SU-DHL-6 (cell line): ENCODE measurements at regions not wholly inside any gene's neighbourhood (a gene's known extent, or its start where the extent isn't known, plus 50 kb on each side); places are given as distances from the start of the nearest gene placed in this dataset.

Source experiments
- H2AFZ ChIP-seq: fragments of 200-600 bp; sonication (generic); 2 replicates; pipeline ENCODE4 v1.6.1; 2014; ENCODE audit warnings: low read depth, mild to moderate bottlenecking, moderate library complexity, mixed read lengths, antibody characterized with exemption, low read length; ENCODE audit not compliant: severe bottlenecking
- H3F3A ChIP-seq: fragments of 200-600 bp; shearing (Covaris generic); 2 replicates; pipeline ENCODE4 v1.6.0; 2016; ENCODE audit warnings: antibody characterized with exemption, mild to moderate bottlenecking; ENCODE audit not compliant: insufficient read depth
- H3K27ac ChIP-seq: fragments of 200-600 bp; sonication (generic); 2 replicates; pipeline ENCODE4 v1.5.1; 2016; ENCODE audit warnings: low read depth, mild to moderate bottlenecking, low read length, moderate library complexity, mixed read lengths
- H3K27me3 ChIP-seq: fragments of 200-600 bp; sonication (generic), shearing (Covaris generic); 2 replicates; pipeline ENCODE4 v1.6.0; 2014; ENCODE audit warnings: mild to moderate bottlenecking, low read length
- H3K36me3 ChIP-seq: fragments of 200-600 bp; sonication (generic); 2 replicates; pipeline ENCODE4 v1.6.1; 2014; ENCODE audit warnings: mild to moderate bottlenecking, low read length, mixed read lengths
- H3K4me2 ChIP-seq: fragments of 300-600, 200-600 bp; shearing (Covaris generic), sonication (generic); 2 replicates; pipeline ENCODE4 v1.6.0; 2014; ENCODE audit warnings: low read length, low read depth, mild to moderate bottlenecking; ENCODE audit not compliant: poor library complexity, severe bottlenecking
- H3K4me3 ChIP-seq: fragments of 200-600 bp; sonication (generic); 2 replicates; pipeline ENCODE4 v1.5.1; 2014; ENCODE audit warnings: antibody characterized with exemption, low read length, mild to moderate bottlenecking, mixed read lengths; ENCODE audit not compliant: insufficient read depth, poor library complexity, severe bottlenecking
- H3K79me2 ChIP-seq: fragments of 200-600 bp; sonication (generic); 2 replicates; pipeline ENCODE4 v1.6.1; 2014; ENCODE audit warnings: mild to moderate bottlenecking, low read length, moderate library complexity; ENCODE audit not compliant: insufficient read depth
- H3K9ac ChIP-seq: fragments of 200-600 bp; sonication (generic); 2 replicates; pipeline ENCODE4 v1.7.0; 2014; ENCODE audit warnings: mild to moderate bottlenecking, low read length
- H3K9me2 ChIP-seq: fragments of 200-600 bp; sonication (generic); replicated peaks from 2 replicates; pipeline ENCODE4 v1.6.1; 2014; ENCODE audit warnings: low read length; ENCODE audit not compliant: insufficient read depth
- H3K9me3 ChIP-seq: fragments of 200-600 bp; sonication (generic); 2 replicates; pipeline ENCODE4 v1.6.1; 2014; ENCODE audit warnings: low read length, mixed read lengths; ENCODE audit not compliant: insufficient read depth
- H4K20me1 ChIP-seq: fragments of 200-600 bp; sonication (generic); 2 replicates; pipeline ENCODE4 v1.6.1; 2014; ENCODE audit warnings: low read depth, mild to moderate bottlenecking, antibody characterized with exemption, low read length, moderate library complexity, mixed read lengths
- EZH2phosphoT487 ChIP-seq: fragments of 200-600 bp; sonication (generic), shearing (Covaris generic); conservative IDR thresholded peaks from 2 replicates; pipeline ENCODE4 v1.6.1; 2018; ENCODE audit warnings: mild to moderate bottlenecking, antibody characterized with exemption, low read length, moderate library complexity, mixed read lengths
- TF ChIP-seq, protein P1 (sequence below): fragments of 200-600 bp; sonication (generic); IDR thresholded peaks from one replicate; pipeline ENCODE4 v1.5.1; 2017; ENCODE audit warnings: antibody characterized with exemption, mild to moderate bottlenecking, low read length, moderate library complexity; ENCODE audit not compliant: insufficient read depth, poor library complexity, severe bottlenecking

DNA sequence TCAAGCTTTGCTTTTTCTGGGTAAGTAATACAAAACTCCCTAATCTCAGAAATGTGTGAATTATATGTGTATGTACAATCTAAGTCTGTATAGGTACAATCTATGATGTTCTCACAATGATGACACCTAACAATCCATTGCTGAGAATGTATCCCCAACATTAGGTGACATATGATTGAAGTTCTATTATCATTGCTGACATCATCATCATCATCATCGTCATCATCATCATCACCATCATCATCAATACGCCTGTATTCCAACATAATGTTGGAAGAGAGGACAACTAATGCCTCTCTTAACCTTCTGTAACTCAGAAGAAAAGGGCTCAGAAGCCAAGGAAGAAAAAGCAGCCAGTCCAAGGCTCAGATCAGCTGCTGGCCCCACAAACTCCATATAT is 84.2 kb upstream of the FBXO11 start:
- TF ChIP-seq, protein P1, sequence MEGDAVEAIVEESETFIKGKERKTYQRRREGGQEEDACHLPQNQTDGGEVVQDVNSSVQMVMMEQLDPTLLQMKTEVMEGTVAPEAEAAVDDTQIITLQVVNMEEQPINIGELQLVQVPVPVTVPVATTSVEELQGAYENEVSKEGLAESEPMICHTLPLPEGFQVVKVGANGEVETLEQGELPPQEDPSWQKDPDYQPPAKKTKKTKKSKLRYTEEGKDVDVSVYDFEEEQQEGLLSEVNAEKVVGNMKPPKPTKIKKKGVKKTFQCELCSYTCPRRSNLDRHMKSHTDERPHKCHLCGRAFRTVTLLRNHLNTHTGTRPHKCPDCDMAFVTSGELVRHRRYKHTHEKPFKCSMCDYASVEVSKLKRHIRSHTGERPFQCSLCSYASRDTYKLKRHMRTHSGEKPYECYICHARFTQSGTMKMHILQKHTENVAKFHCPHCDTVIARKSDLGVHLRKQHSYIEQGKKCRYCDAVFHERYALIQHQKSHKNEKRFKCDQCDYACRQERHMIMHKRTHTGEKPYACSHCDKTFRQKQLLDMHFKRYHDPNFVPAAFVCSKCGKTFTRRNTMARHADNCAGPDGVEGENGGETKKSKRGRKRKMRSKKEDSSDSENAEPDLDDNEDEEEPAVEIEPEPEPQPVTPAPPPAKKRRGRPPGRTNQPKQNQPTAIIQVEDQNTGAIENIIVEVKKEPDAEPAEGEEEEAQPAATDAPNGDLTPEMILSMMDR, result no peak
- TF ChIP-seq EZH2phosphoT487, result no peak

DNA sequence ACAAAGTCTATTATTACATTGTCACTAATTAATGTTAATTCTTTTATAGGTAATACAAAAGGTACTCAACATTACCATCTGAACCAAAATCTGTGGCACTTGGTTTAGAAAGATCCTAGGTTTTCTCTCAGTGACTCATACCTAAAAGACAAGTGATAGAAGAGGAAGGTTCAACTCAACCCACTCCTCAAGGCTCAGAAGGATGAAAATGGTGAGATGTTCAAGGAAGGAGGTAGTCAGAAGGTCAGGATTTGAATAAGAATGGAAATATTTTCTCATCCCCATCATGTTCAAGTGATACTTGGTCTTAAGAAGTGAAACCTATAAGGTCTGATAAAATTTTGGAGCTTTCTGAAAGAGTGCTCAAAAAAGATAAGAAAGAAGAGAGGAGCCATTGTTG is 86.4 kb upstream of the FBXO11 start:
- Histone ChIP-seq H3K4me3 (no peak overlapping the region), H3K79me2 (no peaks in the 10 kb centered on the region), H4K20me1 (no peaks in the 10 kb centered on the region), H3K27ac (no peak overlapping the region), H3K9me3 (no peaks in the 10 kb centered on the region), H3K9ac (no peak overlapping the region), H3K36me3 (no peaks in the 10 kb centered on the region), H2AFZ (no peak overlapping the region), H3K27me3 (no peaks in the 10 kb centered on the region), H3K9me2 (no peaks in the 10 kb centered on the region), H3F3A (no peaks in the 10 kb centered on the region), H3K4me2 (no peak overlapping the region)
- TF ChIP-seq, protein P1, result no peak
- TF ChIP-seq EZH2phosphoT487, result no peak

More for the DNA sequence above, 84.2 kb upstream of the FBXO11 start:
- H2AFZ ChIP-seq, result no peak overlapping the region
- no peak overlapping the region for H3K4me2 ChIP-seq
- no peaks in the 10 kb centered on the region for H4K20me1 ChIP-seq
- no peaks in the 10 kb centered on the region for H3K79me2 ChIP-seq
- H3F3A ChIP-seq, result no peaks in the 10 kb centered on the region
- no peaks in the 10 kb centered on the region for H3K9me3 ChIP-seq
- H3K9me2 ChIP-seq, result no peaks in the 10 kb centered on the region
- no peaks in the 10 kb centered on the region for H3K27me3 ChIP-seq
- no peak overlapping the region for H3K27ac ChIP-seq
- H3K36me3 ChIP-seq, result no peaks in the 10 kb centered on the region
- H3K9ac ChIP-seq, result no peak overlapping the region
- H3K4me3 ChIP-seq, result no peak overlapping the region

DNA sequence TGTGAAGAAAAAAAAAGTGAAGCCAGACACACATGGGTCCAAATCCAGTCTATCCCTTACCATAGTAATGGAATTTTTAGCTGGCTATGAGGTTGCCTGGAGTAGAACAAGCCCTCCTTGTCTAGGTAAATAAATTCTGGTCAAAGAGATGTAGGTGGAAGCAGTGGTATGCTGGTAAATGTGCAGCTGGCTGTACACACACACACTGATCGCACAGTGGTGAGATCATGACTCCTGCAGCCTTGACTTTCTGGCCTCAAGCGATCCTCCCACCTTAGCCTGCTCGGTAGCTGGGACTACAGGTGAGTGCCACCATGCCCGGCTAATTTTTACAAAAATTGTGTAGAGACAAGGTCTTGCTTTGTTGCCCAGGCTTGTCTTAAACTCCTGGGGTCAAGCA is 90.5 kb upstream of the FBXO11 start:
- no peaks in the 10 kb centered on the region for H3K36me3 ChIP-seq
- no peaks in the 10 kb centered on the region for H3K9me3 ChIP-seq
- H3K79me2 ChIP-seq, result no peaks in the 10 kb centered on the region
- H4K20me1 ChIP-seq, result no peaks in the 10 kb centered on the region
- H2AFZ ChIP-seq, result no peak overlapping the region
- no peak overlapping the region for H3K9ac ChIP-seq
- no peaks in the 10 kb centered on the region for H3K9me2 ChIP-seq
- H3K27ac ChIP-seq, result no peak overlapping the region
- TF ChIP-seq EZH2phosphoT487, result no peak
- TF ChIP-seq, protein P1, result no peak
- H3K4me2 ChIP-seq, result no peak overlapping the region
- H3K4me3 ChIP-seq, result no peak overlapping the region
- no peaks in the 10 kb centered on the region for H3K27me3 ChIP-seq
- H3F3A ChIP-seq, result no peaks in the 10 kb centered on the region
